Neuronal stem cell (in vitro differentiated cells): ENCODE measurements at regions not wholly inside any gene's neighbourhood (a gene's known extent, or its start where the extent isn't known, plus 50 kb on each side); places are given as distances from the start of the nearest gene placed in this dataset.

Experiments used
- DNase-seq: peaks from one replicate; pipeline ENCODE4 v3.0.0-alpha.2; 2013; ENCODE audit warnings: low spot score
- H2AFZ ChIP-seq: one replicate; pipeline ENCODE4 v1.6.1; 2013; ENCODE audit warnings: mild to moderate bottlenecking, low read length, inconsistent platforms
- H2AK5ac ChIP-seq: 2 replicates; pipeline ENCODE4 v1.6.1; 2013; ENCODE audit warnings: low read depth, mild to moderate bottlenecking, inconsistent platforms, low read length, moderate library complexity, mixed read lengths
- H2BK120ac ChIP-seq: 2 replicates; pipeline ENCODE4 v1.6.1; 2013; ENCODE audit warnings: low read depth, mild to moderate bottlenecking, inconsistent platforms, low read length, moderate library complexity, mixed read lengths
- H2BK12ac ChIP-seq: one replicate; pipeline ENCODE4 v1.6.1; 2013; ENCODE audit warnings: low read length, inconsistent platforms
- H2BK15ac ChIP-seq: 2 replicates; pipeline ENCODE4 v1.6.1; 2013; ENCODE audit warnings: mild to moderate bottlenecking, low read length, inconsistent platforms, mixed read lengths
- H2BK5ac ChIP-seq: one replicate; pipeline ENCODE4 v1.6.1; 2013; ENCODE audit warnings: inconsistent platforms, mild to moderate bottlenecking, low read length, moderate library complexity
- H3K14ac ChIP-seq: one replicate; pipeline ENCODE4 v1.6.1; 2013; ENCODE audit warnings: low read length, inconsistent platforms
- H3K18ac ChIP-seq: 2 replicates; pipeline ENCODE4 v1.6.1; 2013; ENCODE audit warnings: low read length, inconsistent platforms
- H3K23ac ChIP-seq: 2 replicates; pipeline ENCODE4 v1.6.1; 2013; ENCODE audit warnings: low read depth, mild to moderate bottlenecking, mixed read lengths, low read length, inconsistent platforms; ENCODE audit not compliant: poor library complexity
- H3K27ac ChIP-seq: replicated peaks from 3 replicates; pipeline ENCODE4 v1.5.1; 2013; ENCODE audit warnings: low read length, inconsistent platforms
- H3K27me3 ChIP-seq, 3 experiments: 2 replicates each; pipeline ENCODE4 v1.6.1; 2013; ENCODE audit warnings: low read length in 3 of 3, mild to moderate bottlenecking in 2 of 3, inconsistent platforms in 1 of 3, low read depth in 1 of 3, mixed read lengths in 1 of 3, moderate library complexity in 1 of 3; ENCODE audit not compliant: control insufficient read depth in 3 of 3, insufficient read depth in 3 of 3
- H3K36me3 ChIP-seq, 2 donors: replicated peaks in 1 of 2; 2 replicates each; pipeline ENCODE4 v1.6.1; 2013; ENCODE audit warnings: low read length in 2 of 2; ENCODE audit not compliant: control insufficient read depth in 2 of 2, insufficient read depth in 2 of 2
- H3K4ac ChIP-seq: 2 replicates; pipeline ENCODE4 v1.6.1; 2013; ENCODE audit warnings: inconsistent platforms, mild to moderate bottlenecking, low read length, moderate library complexity
- H3K4me1 ChIP-seq, 2 donors: 1 replicate in 1 of 2; 2 replicates in 1 of 2; pipeline ENCODE4 v1.6.1; 2013; ENCODE audit warnings: low read length in 2 of 2, low read depth in 1 of 2; ENCODE audit not compliant: control insufficient read depth in 2 of 2, insufficient read depth in 1 of 2
- H3K4me2 ChIP-seq: one replicate; pipeline ENCODE4 v1.6.1; 2013; ENCODE audit warnings: mild to moderate bottlenecking, low read length, inconsistent platforms; ENCODE audit not compliant: insufficient read depth, poor library complexity, severe bottlenecking
- H3K4me3 ChIP-seq, 2 donors: 2 replicates each; pipeline ENCODE4 v1.5.1; 2013; ENCODE audit warnings: low read length in 2 of 2, mild to moderate bottlenecking in 2 of 2, inconsistent platforms in 1 of 2, moderate library complexity in 1 of 2
- H3K79me1 ChIP-seq: one replicate; pipeline ENCODE4 v1.6.1; 2013; ENCODE audit warnings: low read depth, mild to moderate bottlenecking, inconsistent platforms, low read length, moderate library complexity
- H3K9ac ChIP-seq: one replicate; pipeline ENCODE4 v1.6.1; 2013; ENCODE audit warnings: mild to moderate bottlenecking, low read depth, low read length, inconsistent platforms; ENCODE audit not compliant: poor library complexity
- H3K9me3 ChIP-seq, 2 donors: replicated peaks in 1 of 2; 2 replicates each; pipeline versions ENCODE3 to v1.6.1; 2013; ENCODE audit warnings: low read length in 2 of 2, mild to moderate bottlenecking in 2 of 2, inconsistent platforms in 1 of 2, low read depth in 1 of 2, mixed read lengths in 1 of 2, moderate library complexity in 1 of 2; ENCODE audit not compliant: control insufficient read depth in 2 of 2, insufficient read depth in 1 of 2
- H4K8ac ChIP-seq: one replicate; pipeline ENCODE4 v1.6.1; 2013; ENCODE audit warnings: low read depth, mild to moderate bottlenecking, inconsistent platforms, low read length, moderate library complexity
- H4K91ac ChIP-seq: one replicate; pipeline ENCODE4 v1.6.1; 2013; ENCODE audit warnings: low read length, low read depth, mild to moderate bottlenecking, inconsistent platforms; ENCODE audit not compliant: poor library complexity
- WGBS, 2 donors: extraction: QIAGEN DNeasy Blood & Tissue Kit; methylation state at CpG; one replicate each; pipeline ENCODE4 v1.1.7; 2013; ENCODE audit warnings: missing lambda C conversion rate in 2 of 2, mixed read lengths in 1 of 2; ENCODE audit not compliant: insufficient read length in 2 of 2, insufficient replicate concordance in 1 of 2; ENCODE audit errors: extremely low coverage in 2 of 2; 5-methylcytosine and 5-hydroxymethylcytosine counted together

DNA sequence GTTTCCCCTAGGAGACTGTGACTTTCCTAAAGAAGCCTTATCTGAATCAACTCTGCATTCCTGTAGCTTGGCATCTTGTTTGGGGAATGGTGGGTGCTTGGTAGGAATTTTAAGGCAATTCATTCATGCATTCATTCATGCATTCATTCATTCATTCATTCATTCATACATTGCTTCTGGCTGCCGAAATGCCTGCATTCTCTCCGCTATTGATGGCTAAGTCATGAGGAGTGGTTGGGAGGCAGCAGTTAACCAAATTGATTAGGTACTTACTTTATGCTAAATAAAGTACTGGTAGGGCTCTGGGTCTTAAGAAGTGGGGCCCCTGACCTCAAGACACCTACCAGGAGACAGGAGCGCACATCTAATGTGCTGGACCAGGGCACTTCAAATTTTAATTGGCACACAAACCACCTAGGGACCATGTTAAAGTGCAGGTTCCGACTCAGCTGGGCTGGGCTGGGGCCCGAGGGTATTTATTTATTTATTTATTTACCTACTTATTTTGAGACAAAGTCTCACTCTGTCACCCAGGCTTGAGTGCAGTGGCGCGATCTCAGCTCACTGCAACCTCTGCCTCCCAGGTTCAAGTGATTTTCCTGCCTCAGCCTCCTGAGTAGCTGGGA, 127.6 kb downstream of the ANKRD60 start:
- no peak overlapping the region for H3K4me2 ChIP-seq
- no peaks in the 10 kb centered on the region for H3K9me3 ChIP-seq
- H3K36me3 ChIP-seq, result no peaks in the 10 kb centered on the region
- no peak overlapping the region for H3K9ac ChIP-seq
- H4K8ac ChIP-seq, result no peak overlapping the region
- no peak overlapping the region for H3K4ac ChIP-seq
- no peak overlapping the region for H2AK5ac ChIP-seq
- H3K79me1 ChIP-seq, result no peaks in the 10 kb centered on the region
- H3K23ac ChIP-seq, result no peak overlapping the region
- DNase-seq, result no peak
- H2AFZ ChIP-seq, result no peak overlapping the region
- H2BK12ac ChIP-seq, result no peak overlapping the region
- no peaks in the 10 kb centered on the region for H3K4me1 ChIP-seq
- no peaks in the 10 kb centered on the region for H3K27me3 ChIP-seq
- no peak overlapping the region for H3K4me3 ChIP-seq
- H2BK5ac ChIP-seq, result no peak overlapping the region
- H4K91ac ChIP-seq, result no peak overlapping the region
- H3K27ac ChIP-seq, result no peak overlapping the region
- no peak overlapping the region for H3K18ac ChIP-seq
- no peak overlapping the region for H2BK120ac ChIP-seq
- H2BK15ac ChIP-seq, result no peak overlapping the region
- no CpG with 5 or more reads among the region's 7 CpGs for WGBS, 2 donors
- no peak overlapping the region for H3K14ac ChIP-seq

DNA sequence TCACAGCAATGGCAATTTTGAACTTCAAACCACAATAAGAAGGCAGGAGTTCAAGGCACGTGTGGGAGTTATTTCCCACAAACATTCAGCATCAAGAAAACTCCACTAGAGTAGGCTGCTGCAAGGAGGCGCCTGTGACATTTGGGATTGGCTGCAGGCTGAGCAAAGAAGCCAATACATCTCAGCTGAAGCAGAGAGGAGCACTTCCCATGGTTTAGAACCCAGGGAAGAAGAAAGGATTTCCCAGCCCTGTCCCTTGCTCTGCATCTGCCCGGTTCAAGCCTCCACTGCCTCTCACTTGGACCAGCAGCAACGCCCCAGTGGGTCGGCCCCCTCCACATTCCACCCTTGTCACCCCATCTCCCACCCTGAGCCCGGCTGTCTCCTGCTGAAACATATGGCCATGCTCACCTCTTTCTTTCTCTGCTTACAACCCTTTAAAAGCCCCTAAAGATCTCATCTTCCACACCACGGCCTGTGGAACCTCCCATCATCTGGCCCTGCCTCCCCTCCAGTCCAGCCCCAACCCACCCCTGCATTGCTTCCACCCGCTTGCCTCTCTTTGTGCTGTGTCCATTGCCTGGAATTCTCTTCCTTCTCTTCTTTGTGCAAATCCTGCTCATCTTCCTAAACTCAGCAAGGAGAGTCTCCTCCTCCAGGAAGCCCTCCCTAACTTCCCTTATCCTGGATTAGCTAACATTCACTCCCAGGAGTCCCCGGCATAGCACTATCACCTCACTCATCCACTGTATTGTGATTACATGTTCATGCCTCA, 128.3 kb downstream of the ANKRD60 start:
- no peak for DNase-seq
- Histone ChIP-seq H4K8ac (no peak overlapping the region), H3K9me3 (no peaks in the 10 kb centered on the region), H3K27me3 (no peaks in the 10 kb centered on the region), H3K4me2 (no peak overlapping the region), H3K27ac (no peak overlapping the region), H2BK120ac (no peak overlapping the region), H3K23ac (no peak overlapping the region), H2BK5ac (no peak overlapping the region), H3K4ac (no peak overlapping the region), H3K4me1 (no peaks in the 10 kb centered on the region), H2AK5ac (peak overlapping the region; percentile 35), H3K36me3 (no peaks in the 10 kb centered on the region), H3K4me3 (no peak overlapping the region), H3K18ac (no peak overlapping the region), H3K79me1 (no peaks in the 10 kb centered on the region), H2BK12ac (no peak overlapping the region), H4K91ac (no peak overlapping the region), H3K9ac (no peak overlapping the region), H2BK15ac (no peak overlapping the region), H3K14ac (no peak overlapping the region), H2AFZ (no peak overlapping the region)
- WGBS, 2 donors, result no CpG with 5 or more reads among the region's 9 CpGs

DNA sequence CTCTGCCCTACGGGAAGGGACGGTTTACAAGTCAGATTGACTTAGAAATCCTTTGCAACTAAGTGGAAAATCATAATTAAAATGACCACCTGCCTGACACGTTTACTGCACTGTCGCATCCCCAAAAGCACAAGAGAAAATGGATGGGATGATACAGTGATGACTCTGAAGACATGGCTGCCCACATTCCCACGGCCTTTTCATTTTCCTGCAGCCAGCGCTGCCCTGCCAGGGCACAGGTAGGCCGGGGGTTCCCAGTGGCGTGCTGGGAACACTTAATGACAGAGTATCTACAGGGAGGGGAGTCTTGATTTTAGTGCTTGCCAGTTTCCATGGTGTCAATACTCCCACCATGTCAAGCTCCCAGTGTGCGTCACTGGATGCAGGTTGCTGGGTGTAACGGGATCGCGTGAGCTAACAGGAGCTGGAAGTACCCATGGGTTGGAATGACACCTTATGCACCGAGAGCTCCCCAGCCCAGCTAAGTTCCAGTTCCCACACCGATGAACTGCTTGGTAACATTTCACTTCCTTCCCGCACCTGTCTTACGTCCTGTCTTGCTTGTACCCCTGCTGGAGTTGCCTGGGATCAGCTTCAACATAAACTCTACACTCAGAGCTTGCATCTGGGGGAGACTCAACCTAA, 129.0 kb downstream of the ANKRD60 start:
- Histone ChIP-seq H3K4me3 (no peak overlapping the region), H3K27ac (no peak overlapping the region), H3K18ac (no peak overlapping the region), H3K4me2 (no peak overlapping the region), H3K23ac (no peak overlapping the region), H2AFZ (no peak overlapping the region), H3K4ac (no peak overlapping the region), H4K91ac (no peak overlapping the region), H4K8ac (no peak overlapping the region), H2AK5ac (no peak overlapping the region), H2BK5ac (no peak overlapping the region), H2BK15ac (no peak overlapping the region), H3K9me3 (no peaks in the 10 kb centered on the region), H3K79me1 (no peaks in the 10 kb centered on the region), H3K4me1 (no peaks in the 10 kb centered on the region), H2BK120ac (no peak overlapping the region), H3K14ac (no peak overlapping the region), H2BK12ac (no peak overlapping the region), H3K9ac (no peak overlapping the region), H3K36me3 (no peaks in the 10 kb centered on the region), H3K27me3 (no peaks in the 10 kb centered on the region)
- no CpG with 5 or more reads among the region's 16 CpGs for whole genome bisulfite sequencing, 2 donors
- DNase-seq, result no peak

DNA sequence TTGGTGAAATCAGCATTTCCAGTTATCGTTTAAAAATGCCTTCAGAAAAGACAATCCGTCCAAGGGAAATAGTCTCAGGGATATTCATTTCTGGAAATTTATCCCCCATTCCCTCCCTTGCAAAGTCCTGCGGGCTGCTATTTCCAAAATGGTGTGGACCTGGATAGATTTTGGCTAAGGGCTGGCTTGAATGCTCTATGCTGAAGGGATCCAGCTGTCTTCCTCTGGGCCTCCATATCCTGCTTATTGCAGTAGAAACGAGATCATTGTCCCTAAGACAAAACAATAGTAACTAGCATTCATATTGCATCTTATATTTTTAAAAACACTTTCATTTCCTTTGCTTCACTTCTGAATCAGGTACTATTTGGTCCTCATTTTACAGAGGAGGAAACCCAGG, 129.9 kb downstream of the ANKRD60 start:
- H4K91ac ChIP-seq, result no peak overlapping the region
- no peak overlapping the region for H2AFZ ChIP-seq
- no peaks in the 10 kb centered on the region for H3K9me3 ChIP-seq
- no peak overlapping the region for H3K4me3 ChIP-seq
- WGBS, 2 donors, result no CpG with 5 or more reads among the region's 4 CpGs
- H2BK120ac ChIP-seq, result no peak overlapping the region
- no peak overlapping the region for H4K8ac ChIP-seq
- no peak overlapping the region for H2BK15ac ChIP-seq
- H3K27ac ChIP-seq, result no peak overlapping the region
- H3K4me2 ChIP-seq, result no peak overlapping the region
- H3K4ac ChIP-seq, result no peak overlapping the region
- no peak overlapping the region for H3K23ac ChIP-seq
- no peak overlapping the region for H3K14ac ChIP-seq
- H3K4me1 ChIP-seq, result no peaks in the 10 kb centered on the region
- no peak overlapping the region for H2BK12ac ChIP-seq
- H2AK5ac ChIP-seq, result no peak overlapping the region
- H3K79me1 ChIP-seq, result no peaks in the 10 kb centered on the region
- H3K18ac ChIP-seq, result no peak overlapping the region
- H3K9ac ChIP-seq, result no peak overlapping the region
- no peak for DNase-seq
- H3K36me3 ChIP-seq, result no peaks in the 10 kb centered on the region
- no peak overlapping the region for H2BK5ac ChIP-seq
- no peaks in the 10 kb centered on the region for H3K27me3 ChIP-seq
